ENCODE measurements at regions not wholly inside any gene's neighbourhood (a gene's known extent, or its start where the extent isn't known, plus 50 kb on each side); places are given as distances from the start of the nearest gene placed in this dataset.

GRCh38 chr11:96942855-96943254 is 553.0 kb downstream of the JRKL start:
- H3K4me3 Mint-ChIP-seq, result no peak overlapping the region
- no peaks in the 10 kb centered on the region for H3K27me3 Mint-ChIP-seq
- no peaks in the 10 kb centered on the region for H3K36me3 Mint-ChIP-seq
- no peaks in the 10 kb centered on the region for H3K4me1 Mint-ChIP-seq
- DNase-seq (no peak), ATAC-seq (replicated peaks) (no peak)
- peaks cover 0 to 3% of the 10 kb centered on the region in 2 donors for H3K9me3 Mint-ChIP-seq
- no peak overlapping the region for H3K27ac Mint-ChIP-seq

DNA sequence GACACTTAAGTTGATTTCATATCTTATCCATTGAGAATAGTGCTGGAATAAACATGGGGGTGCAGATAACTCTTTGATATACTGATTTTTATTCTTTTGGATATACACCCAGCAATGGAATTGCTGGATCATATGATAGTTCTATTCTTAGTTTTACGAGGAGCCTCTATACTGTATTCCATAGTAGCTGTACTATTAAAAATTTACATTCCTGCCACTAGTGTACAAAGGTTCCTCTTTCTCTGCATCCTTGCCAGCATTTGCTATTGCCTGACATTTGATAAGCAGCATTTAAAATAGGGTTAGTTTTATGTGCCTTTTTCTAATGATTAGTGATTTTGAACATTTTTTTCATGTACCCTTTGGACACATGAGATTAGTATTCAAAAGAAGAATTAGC is 554.2 kb downstream of the JRKL start:
- H3K27me3 Mint-ChIP-seq, result no peaks in the 10 kb centered on the region
- no peak for ATAC-seq (replicated peaks)

DNA sequence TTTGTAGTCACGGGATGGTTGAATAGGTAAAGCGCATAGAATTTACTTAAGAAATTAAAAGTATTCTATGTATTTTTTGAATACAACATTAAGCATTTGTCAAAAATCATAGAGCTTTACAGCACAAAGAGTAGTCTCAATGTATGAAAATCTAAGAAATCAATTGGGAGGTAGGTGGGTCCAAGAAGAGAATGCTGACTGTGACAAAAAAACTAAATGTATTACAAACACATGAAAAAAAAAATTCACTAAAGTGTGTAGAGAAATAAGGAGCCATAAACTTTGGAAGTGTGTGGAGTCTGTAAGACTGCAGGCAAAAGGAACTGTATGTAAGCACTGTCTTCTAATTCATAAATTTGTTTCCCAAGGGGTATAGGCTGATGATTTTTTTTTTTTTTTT is 558.3 kb downstream of the JRKL start:
- H3K4me1 Mint-ChIP-seq, result no peaks in the 10 kb centered on the region
- H3K4me3 Mint-ChIP-seq, result no peak overlapping the region
- H3K9me3 Mint-ChIP-seq, result no peaks in the 10 kb centered on the region
- no peaks in the 10 kb centered on the region for H3K27me3 Mint-ChIP-seq
- H3K27ac Mint-ChIP-seq, result no peak overlapping the region
- H3K36me3 Mint-ChIP-seq, result no peaks in the 10 kb centered on the region
- ATAC-seq (replicated peaks) (no peak), DNase-seq (no peak)

More for the DNA sequence above, 554.2 kb downstream of the JRKL start:
- Mint-ChIP-seq H3K36me3 (no peaks in the 10 kb centered on the region), H3K27ac (no peak overlapping the region), H3K4me1 (no peaks in the 10 kb centered on the region), H3K9me3 (no peaks in the 10 kb centered on the region), H3K4me3 (no peak overlapping the region)
- DNase-seq, result no peak

DNA sequence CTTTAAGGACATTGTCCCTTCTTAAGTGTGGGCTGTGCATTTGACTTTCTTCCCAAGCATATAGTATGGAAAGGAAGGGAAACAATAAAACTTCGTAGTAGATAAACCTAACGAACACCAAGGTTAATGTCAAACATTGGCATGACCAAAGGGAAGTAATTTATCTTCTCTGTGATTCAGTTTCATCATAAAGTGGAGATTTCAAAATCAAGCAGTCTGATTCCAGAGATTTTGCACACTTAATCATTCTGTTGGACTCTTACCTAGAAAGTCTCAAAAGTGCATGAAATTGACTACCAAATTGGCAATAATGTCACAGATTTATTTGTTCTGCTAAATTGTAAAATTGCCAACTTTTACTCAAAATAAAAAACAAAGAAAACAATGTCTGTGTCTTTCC is 559.7 kb downstream of the JRKL start:
- no peaks in the 10 kb centered on the region for H3K4me1 Mint-ChIP-seq
- H3K36me3 Mint-ChIP-seq, result no peaks in the 10 kb centered on the region
- H3K27me3 Mint-ChIP-seq, result no peaks in the 10 kb centered on the region
- no peaks in the 10 kb centered on the region for H3K9me3 Mint-ChIP-seq
- no peak for ATAC-seq (replicated peaks)
- H3K27ac Mint-ChIP-seq, result no peak overlapping the region
- H3K4me3 Mint-ChIP-seq, result no peak overlapping the region
- DNase-seq, result no peak

DNA sequence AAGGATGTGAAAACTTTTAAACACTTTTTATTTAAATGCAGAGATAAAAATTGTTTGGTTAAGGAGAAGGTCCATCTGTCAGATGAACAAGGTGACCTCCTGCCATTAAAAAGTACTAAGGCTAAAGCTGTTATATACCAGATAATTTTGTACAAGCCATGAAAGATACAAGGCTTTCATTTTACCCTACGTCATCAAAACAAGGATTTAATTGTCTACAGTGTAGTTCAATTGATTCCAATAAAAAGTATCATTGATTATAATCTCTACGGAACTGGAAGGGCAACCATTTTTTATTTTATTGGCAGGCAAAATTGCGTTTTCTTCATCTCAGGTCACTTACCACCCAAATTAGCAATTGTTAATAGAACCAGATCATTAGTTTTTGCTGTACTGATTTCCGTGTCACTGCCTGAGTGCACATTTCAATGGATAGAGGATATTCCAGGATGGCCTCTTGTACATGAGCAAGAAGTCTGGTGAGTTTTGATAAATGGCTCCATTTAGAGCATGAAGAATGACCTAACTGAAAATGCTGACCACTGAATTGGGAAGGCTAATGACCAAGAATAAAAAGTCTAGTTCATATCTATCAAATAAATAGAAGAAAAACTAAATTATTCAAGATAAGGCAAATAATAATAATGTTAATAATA is 564.9 kb downstream of the JRKL start:
- H3K27ac Mint-ChIP-seq, result no peak overlapping the region
- no peaks in the 10 kb centered on the region for H3K36me3 Mint-ChIP-seq
- H3K4me1 Mint-ChIP-seq, result no peaks in the 10 kb centered on the region
- H3K27me3 Mint-ChIP-seq, result no peaks in the 10 kb centered on the region
- DNase-seq (no peak), ATAC-seq (replicated peaks) (no peak)
- no peaks in the 10 kb centered on the region for H3K9me3 Mint-ChIP-seq
- H3K4me3 Mint-ChIP-seq, result no peak overlapping the region

DNA sequence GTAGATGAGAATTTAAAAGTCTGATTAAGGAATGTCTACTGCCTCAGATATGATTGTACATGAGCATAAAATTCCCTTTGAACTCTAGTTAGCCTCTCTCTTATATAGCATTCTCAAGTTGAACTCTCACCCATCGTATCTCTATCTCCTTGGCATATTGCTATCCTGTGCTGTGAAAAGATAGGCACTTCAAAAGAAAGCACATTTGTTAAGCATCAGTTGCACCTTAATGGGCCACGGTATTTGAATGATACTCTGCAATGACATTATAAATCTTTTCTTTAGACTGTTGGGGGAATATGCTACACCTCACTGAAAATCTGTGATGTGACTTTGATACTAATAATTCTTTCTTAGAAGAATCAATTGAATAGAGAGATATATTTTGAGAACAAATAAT is 570.7 kb downstream of the JRKL start:
- Mint-ChIP-seq H3K36me3 (no peaks in the 10 kb centered on the region), H3K4me1 (no peaks in the 10 kb centered on the region), H3K27ac (no peak overlapping the region), H3K9me3 (no peaks in the 10 kb centered on the region), H3K27me3 (no peaks in the 10 kb centered on the region), H3K4me3 (no peak overlapping the region)
- ATAC-seq (replicated peaks) (no peak), DNase-seq (no peak)

DNA sequence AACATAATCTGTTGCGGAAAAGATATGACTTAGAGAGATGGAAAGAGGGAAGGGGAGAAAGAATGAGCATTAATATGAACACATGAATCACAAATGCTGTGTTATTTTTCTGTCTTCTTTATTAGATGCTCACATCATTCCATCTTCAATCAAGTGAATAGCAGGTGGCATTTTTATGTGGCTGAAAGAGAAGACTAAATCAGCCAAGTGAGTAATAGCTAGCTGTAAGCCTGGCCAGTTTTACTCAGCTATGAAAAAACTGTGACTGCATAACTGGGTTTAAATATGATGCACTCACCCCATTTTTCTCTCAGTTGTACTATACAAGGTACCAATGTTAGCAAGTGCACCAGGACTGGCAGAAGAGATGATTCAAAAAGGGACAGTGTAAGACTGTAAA is 571.1 kb downstream of the JRKL start:
- DNase-seq (no peak), ATAC-seq (replicated peaks) (no peak)
- H3K27me3 Mint-ChIP-seq, result no peaks in the 10 kb centered on the region
- no peaks in the 10 kb centered on the region for H3K36me3 Mint-ChIP-seq
- H3K4me3 Mint-ChIP-seq, result no peak overlapping the region
- H3K4me1 Mint-ChIP-seq, result no peaks in the 10 kb centered on the region
- no peaks in the 10 kb centered on the region for H3K9me3 Mint-ChIP-seq
- no peak overlapping the region for H3K27ac Mint-ChIP-seq

DNA sequence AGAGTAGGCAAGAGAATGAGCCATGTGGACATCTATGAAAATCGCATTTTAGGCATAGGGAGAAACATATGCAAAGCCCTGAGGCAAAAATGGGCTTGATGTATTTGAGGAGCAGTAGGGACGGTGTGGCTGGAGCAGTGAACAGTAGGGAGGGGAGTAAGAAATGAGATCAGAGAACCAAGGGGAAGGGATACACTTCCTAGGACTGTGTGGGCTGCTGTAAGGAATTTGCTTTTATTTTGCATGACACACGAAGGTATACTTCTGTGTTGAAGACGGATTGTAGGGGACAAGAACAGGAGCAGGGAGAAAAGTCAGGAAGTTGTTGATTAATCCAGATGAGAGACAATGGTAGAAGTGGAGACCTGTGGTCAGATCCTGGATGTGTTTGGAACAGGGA is 572.1 kb downstream of the JRKL start:
- ATAC-seq (replicated peaks), result no peak
- Mint-ChIP-seq H3K4me1 (no peaks in the 10 kb centered on the region), H3K27ac (no peak overlapping the region), H3K9me3 (peaks cover 0 to 1% of the 10 kb centered on the region in 2 donors), H3K27me3 (no peaks in the 10 kb centered on the region), H3K4me3 (no peak overlapping the region), H3K36me3 (no peaks in the 10 kb centered on the region)
- DNase-seq, result no peak

DNA sequence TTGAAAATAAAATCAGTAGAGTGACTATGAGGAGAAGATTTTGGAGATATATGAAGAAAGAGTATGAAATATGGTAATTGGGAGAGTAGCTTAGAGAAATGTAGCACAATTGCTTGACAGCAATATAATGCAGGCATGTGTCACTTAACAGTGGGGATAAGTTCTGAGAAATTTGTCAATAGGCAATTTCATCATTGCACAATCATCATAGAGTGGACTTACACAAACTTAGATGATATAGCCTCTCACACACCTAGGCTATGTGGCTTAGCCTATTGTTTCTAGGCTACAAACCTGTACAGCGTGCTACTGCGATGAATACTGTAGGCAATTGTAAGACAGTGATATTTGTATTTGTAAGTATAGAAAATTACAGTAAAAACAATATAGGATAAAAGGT is 573.6 kb downstream of the JRKL start:
- ATAC-seq (replicated peaks) (no peak), DNase-seq (no peak)
- no peaks in the 10 kb centered on the region for H3K36me3 Mint-ChIP-seq
- H3K27me3 Mint-ChIP-seq, result no peaks in the 10 kb centered on the region
- no peaks in the 10 kb centered on the region for H3K4me1 Mint-ChIP-seq
- H3K27ac Mint-ChIP-seq, result no peak overlapping the region
- peaks cover 0 to 1% of the 10 kb centered on the region in 2 donors for H3K9me3 Mint-ChIP-seq
- no peak overlapping the region for H3K4me3 Mint-ChIP-seq

- no peaks in the 10 kb centered on the region for H3K27me3 Mint-ChIP-seq
- peaks cover 0 to 1% of the 10 kb centered on the region in 2 donors for H3K9me3 Mint-ChIP-seq
- no peaks in the 10 kb centered on the region for H3K36me3 Mint-ChIP-seq
- H3K27ac Mint-ChIP-seq, result no peak overlapping the region
- no peak overlapping the region for H3K4me3 Mint-ChIP-seq
- ATAC-seq (replicated peaks) (peak in 1 of 2 donors; percentile 4), DNase-seq (no peak)
- no peaks in the 10 kb centered on the region for H3K4me1 Mint-ChIP-seq
These were observed 574.8 kb downstream of the JRKL start for GRCh38 chr11:96964661-96965060.

GRCh38 chr11:96967616-96968015 is 577.8 kb downstream of the JRKL start:
- Mint-ChIP-seq H3K4me1 (no peaks in the 10 kb centered on the region), H3K27me3 (no peaks in the 10 kb centered on the region), H3K4me3 (no peak overlapping the region), H3K27ac (no peak overlapping the region), H3K36me3 (no peaks in the 10 kb centered on the region), H3K9me3 (peaks cover 0 to 1% of the 10 kb centered on the region in 2 donors)
- DNase-seq (no peak), ATAC-seq (replicated peaks) (no peak)

- Mint-ChIP-seq H3K27ac (no peak overlapping the region), H3K4me1 (no peaks in the 10 kb centered on the region), H3K9me3 (peaks cover 0 to 1% of the 10 kb centered on the region in 2 donors), H3K27me3 (no peaks in the 10 kb centered on the region), H3K36me3 (no peaks in the 10 kb centered on the region), H3K4me3 (no peak overlapping the region)
- ATAC-seq (replicated peaks) (no peak), DNase-seq (no peak)
These were observed 579.4 kb downstream of the JRKL start for GRCh38 chr11:96969251-96969650.

DNA sequence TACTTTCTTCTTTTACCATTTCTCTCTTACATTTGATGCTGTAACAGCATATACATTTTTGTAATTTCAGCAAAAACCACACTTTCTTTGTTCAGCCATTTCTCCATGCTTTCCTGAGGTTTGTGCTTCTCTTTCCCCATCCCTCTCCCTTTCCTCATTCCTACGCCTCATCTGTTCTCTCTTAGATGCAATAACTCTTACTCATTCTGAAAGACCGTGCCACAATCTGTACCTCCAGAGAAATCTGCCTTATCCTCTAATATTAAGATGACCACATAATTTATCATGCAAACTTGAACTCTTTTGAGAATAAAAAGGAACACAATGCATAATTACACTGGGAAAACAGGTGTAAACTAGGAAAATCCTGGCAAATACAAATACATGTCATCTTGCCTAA is 588.9 kb downstream of the JRKL start:
- ATAC-seq (replicated peaks) (no peak), DNase-seq (no peak)
- no peaks in the 10 kb centered on the region for H3K27me3 Mint-ChIP-seq
- H3K27ac Mint-ChIP-seq, result no peak overlapping the region
- no peak overlapping the region for H3K4me3 Mint-ChIP-seq
- H3K4me1 Mint-ChIP-seq, result no peaks in the 10 kb centered on the region
- peaks cover 0 to 2% of the 10 kb centered on the region in 2 donors for H3K9me3 Mint-ChIP-seq
- H3K36me3 Mint-ChIP-seq, result no peaks in the 10 kb centered on the region

- no peaks in the 10 kb centered on the region for H3K36me3 Mint-ChIP-seq
- ATAC-seq (replicated peaks) (no peak), DNase-seq (no peak)
- no peak overlapping the region for H3K27ac Mint-ChIP-seq
- no peaks in the 10 kb centered on the region for H3K27me3 Mint-ChIP-seq
- H3K4me3 Mint-ChIP-seq, result no peak overlapping the region
- H3K9me3 Mint-ChIP-seq, result no peaks in the 10 kb centered on the region
- H3K4me1 Mint-ChIP-seq, result no peaks in the 10 kb centered on the region
These were observed 596.7 kb downstream of the JRKL start for GRCh38 chr11:96986516-96986915.

GRCh38 chr11:96990914-96991313 is 601.1 kb downstream of the JRKL start:
- no peaks in the 10 kb centered on the region for H3K36me3 Mint-ChIP-seq
- no peak for ATAC-seq (replicated peaks)
- no peak for DNase-seq
- peaks cover 0 to 3% of the 10 kb centered on the region in 2 donors for H3K9me3 Mint-ChIP-seq
- H3K4me1 Mint-ChIP-seq, result no peaks in the 10 kb centered on the region
- no peak overlapping the region for H3K27ac Mint-ChIP-seq
- H3K4me3 Mint-ChIP-seq, result no peak overlapping the region
- H3K27me3 Mint-ChIP-seq, result no peaks in the 10 kb centered on the region

DNA sequence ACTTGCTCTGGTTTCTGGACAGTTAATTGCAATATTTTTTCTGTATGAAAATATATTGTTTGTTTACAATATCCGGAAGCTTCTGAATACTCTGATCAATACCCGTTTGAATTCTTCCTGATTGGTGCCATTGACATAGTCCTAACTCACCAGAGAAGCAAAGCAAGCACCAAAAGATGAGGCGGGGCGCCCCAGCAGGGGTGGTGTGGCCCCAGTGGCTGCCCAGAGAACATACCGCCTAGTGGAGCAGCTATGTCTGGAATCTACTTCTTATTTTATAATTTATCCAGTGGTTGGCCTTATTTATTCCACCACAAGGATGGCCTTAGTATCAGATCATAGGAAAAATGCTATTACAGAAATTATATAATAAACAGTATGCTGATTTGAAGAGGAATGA is 610.7 kb downstream of the JRKL start:
- no peaks in the 10 kb centered on the region for H3K36me3 Mint-ChIP-seq
- peaks cover 2 to 7% of the 10 kb centered on the region in 2 donors for H3K9me3 Mint-ChIP-seq
- H3K4me3 Mint-ChIP-seq, result no peak overlapping the region

More for the DNA sequence above, 610.7 kb downstream of the JRKL start:
- Mint-ChIP-seq H3K27me3 (no peaks in the 10 kb centered on the region), H3K27ac (no peak overlapping the region), H3K4me1 (no peaks in the 10 kb centered on the region)
- DNase-seq (no peak), ATAC-seq (replicated peaks) (no peak)
